Mucosa of descending colon (tissue), 3 donors: ENCODE measurements at regions not wholly inside any gene's neighbourhood (a gene's known extent, or its start where the extent isn't known, plus 50 kb on each side); places are given as distances from the start of the nearest gene placed in this dataset.

Experiments
- ATAC-seq: fragments of 200-7000 bp; cut with Tn5 transposase; one replicate; pipeline ENCODE4 v1.9.1; 2020; ENCODE audit warnings: mild to moderate bottlenecking, moderate library complexity
- DNase-seq, 3 donors: peaks; one replicate each; pipeline ENCODE4 v3.0.0-alpha.2; 2020
- H3K36me3 ChIP-seq: fragments of 200-600 bp; one replicate; pipeline ENCODE4 v1.8.0; 2021; ENCODE audit warnings: low read depth, mild to moderate bottlenecking
- H3K4me1 ChIP-seq: fragments of 200-600 bp; one replicate; pipeline ENCODE4 v1.8.0; 2021; ENCODE audit warnings: low read depth, mild to moderate bottlenecking
- H3K4me3 ChIP-seq: fragments of 200-600 bp; one replicate; pipeline ENCODE4 v1.8.0; 2021; ENCODE audit warnings: mild to moderate bottlenecking
- H3K9me3 ChIP-seq: fragments of 200-600 bp; one replicate; pipeline ENCODE4 v1.8.0; 2021; ENCODE audit warnings: mild to moderate bottlenecking
- intact Hi-C, 2 donors: fragments of 100-400 bp; cut with DNase I in 1 of 2; cut with micrococcal nuclease in 1 of 2; formaldehyde crosslinking; loops; one replicate each; pipeline versions ENCODE4 v1.11.0 to v1.11.1; 2022; cut with DNase I, micrococcal nuclease
- TF ChIP-seq, protein P1 (sequence below): fragments of 200-600 bp; IDR thresholded peaks from one replicate; pipeline ENCODE4 v1.8.0; 2022; ENCODE audit warnings: antibody characterized with exemption, mild to moderate bottlenecking
- donor health status: DM: no; HTN: no; CAD: no; lungs with moderate emphysema.
- donor health status: DM: no; HTN: no; CAD: no.
- donor health status: DM: no; HTN: yes; CAD: no.

DNA sequence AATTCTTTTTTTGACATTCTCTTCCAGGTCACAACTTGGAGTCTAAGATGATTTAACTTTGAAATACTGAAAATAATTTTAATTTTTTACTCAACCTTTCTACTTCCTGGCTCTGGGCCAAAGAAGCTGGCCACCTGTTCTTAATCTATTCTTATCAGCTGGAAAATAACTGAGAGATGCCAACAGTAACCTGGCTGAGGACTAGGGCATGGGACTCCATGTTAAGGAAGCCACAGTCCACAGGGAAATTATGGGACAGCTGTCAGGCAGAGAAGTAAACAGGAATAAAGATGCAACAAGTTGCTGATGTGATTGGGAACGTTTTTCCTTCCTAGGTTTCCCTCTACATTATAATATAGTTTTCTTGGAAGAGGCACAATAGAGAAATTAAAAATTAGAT lies 84.7 kb upstream of the CPNE4 start:
- no peak overlapping the region for H3K4me3 ChIP-seq
- no peaks in the 10 kb centered on the region for H3K9me3 ChIP-seq
- ATAC-seq (no peak), DNase-seq (no peak)
- intact Hi-C loops, result no loop called here
- H3K36me3 ChIP-seq, result no peaks in the 10 kb centered on the region
- TF ChIP-seq, protein P1, sequence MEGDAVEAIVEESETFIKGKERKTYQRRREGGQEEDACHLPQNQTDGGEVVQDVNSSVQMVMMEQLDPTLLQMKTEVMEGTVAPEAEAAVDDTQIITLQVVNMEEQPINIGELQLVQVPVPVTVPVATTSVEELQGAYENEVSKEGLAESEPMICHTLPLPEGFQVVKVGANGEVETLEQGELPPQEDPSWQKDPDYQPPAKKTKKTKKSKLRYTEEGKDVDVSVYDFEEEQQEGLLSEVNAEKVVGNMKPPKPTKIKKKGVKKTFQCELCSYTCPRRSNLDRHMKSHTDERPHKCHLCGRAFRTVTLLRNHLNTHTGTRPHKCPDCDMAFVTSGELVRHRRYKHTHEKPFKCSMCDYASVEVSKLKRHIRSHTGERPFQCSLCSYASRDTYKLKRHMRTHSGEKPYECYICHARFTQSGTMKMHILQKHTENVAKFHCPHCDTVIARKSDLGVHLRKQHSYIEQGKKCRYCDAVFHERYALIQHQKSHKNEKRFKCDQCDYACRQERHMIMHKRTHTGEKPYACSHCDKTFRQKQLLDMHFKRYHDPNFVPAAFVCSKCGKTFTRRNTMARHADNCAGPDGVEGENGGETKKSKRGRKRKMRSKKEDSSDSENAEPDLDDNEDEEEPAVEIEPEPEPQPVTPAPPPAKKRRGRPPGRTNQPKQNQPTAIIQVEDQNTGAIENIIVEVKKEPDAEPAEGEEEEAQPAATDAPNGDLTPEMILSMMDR, result no peak
- no peaks in the 10 kb centered on the region for H3K4me1 ChIP-seq

GRCh38 chr3:132124096-132124495 lies 89.3 kb upstream of the CPNE4 start:
- ATAC-seq (no peak), DNase-seq (no peak)
- TF ChIP-seq, protein P1, result no peak
- Histone ChIP-seq H3K36me3 (no peaks in the 10 kb centered on the region), H3K4me3 (no peak overlapping the region), H3K4me1 (no peaks in the 10 kb centered on the region), H3K9me3 (no peaks in the 10 kb centered on the region)
- intact Hi-C loops, result no loop called here

DNA sequence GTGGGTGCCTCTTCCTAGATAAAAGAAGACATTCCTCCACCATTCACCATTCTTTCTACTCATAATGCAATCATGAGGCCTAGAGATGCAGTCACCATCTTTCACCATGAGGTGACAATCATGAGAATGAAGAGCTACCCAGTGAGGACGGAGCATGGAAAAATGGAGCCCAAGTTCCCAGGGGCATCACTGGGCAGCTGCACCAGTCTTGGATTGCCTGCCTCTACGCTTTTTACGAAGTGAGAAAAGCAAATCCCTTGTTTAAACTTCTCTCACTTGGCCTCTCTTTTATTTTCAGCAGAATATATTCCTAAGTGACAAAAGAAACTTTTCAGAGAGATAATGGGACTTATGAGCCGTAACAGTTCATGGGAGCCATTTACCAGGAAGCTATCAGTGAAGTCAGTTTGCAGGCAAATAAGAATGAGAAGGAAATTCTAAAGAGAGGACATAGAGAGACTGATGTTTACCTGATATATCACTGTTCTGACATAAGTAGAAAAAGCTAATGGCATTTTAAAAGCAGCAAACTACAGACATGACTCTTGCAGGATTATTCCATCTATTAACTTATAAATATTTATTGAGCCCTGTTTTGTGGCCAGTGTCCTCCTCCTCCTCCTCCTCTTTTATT lies 90.0 kb upstream of the CPNE4 start:
- H3K4me1 ChIP-seq, result no peaks in the 10 kb centered on the region
- no peak for ATAC-seq
- TF ChIP-seq, protein P1, result no peak
- intact Hi-C loops, result no loop called here
- H3K9me3 ChIP-seq, result no peaks in the 10 kb centered on the region
- H3K4me3 ChIP-seq, result no peak overlapping the region
- H3K36me3 ChIP-seq, result no peaks in the 10 kb centered on the region
- DNase-seq, result no peak

GRCh38 chr3:132134611-132135010 lies 99.8 kb upstream of the CPNE4 start:
- Histone ChIP-seq H3K9me3 (no peaks in the 10 kb centered on the region), H3K4me3 (no peak overlapping the region), H3K4me1 (no peaks in the 10 kb centered on the region), H3K36me3 (no peaks in the 10 kb centered on the region)
- TF ChIP-seq, protein P1, result no peak
- ATAC-seq (no peak), DNase-seq (no peak)
- intact Hi-C loops, result no loop called here

DNA sequence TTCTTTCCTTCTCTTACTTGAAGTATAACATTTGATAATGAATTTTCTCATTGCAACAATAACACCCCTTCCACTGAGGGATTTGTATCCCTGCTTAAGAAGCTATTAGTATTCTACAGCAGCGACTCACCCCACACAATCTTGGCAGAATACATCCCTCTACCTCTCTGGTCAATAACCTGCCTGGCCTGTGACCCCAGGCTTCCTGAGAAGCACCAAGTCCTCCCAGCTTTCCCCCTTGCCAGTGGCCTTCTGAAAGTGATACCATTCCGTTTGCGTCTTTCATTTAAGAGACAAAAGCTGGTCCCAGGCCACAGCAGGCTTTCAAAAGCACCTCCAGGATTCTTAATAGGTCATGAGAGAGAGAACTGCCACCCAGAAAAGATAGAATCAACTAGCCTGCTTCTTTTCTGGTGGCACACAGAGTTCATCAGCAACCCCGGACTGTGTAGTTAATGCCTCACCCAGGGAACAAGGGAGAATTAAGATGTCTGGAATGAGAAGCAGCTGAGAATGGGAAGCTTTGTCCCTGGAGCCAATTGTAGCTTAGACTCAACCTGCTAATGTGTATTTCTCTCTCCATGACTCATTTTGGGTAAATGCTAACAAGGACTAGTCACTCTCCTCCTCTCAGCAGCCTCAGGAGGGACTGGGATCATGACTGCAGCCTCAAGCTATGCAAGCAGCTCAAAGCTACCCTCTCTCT lies 101.0 kb upstream of the CPNE4 start:
- H3K36me3 ChIP-seq, result no peaks in the 10 kb centered on the region
- H3K4me3 ChIP-seq, result no peak overlapping the region
- DNase-seq (no peak), ATAC-seq (no peak)
- H3K4me1 ChIP-seq, result no peaks in the 10 kb centered on the region
- intact Hi-C loops, result no loop called here
- no peaks in the 10 kb centered on the region for H3K9me3 ChIP-seq
- TF ChIP-seq, protein P1, result no peak
